Parathyroid adenoma (tissue), 2 donors: ENCODE measurements at regions not wholly inside any gene's neighbourhood (a gene's known extent, or its start where the extent isn't known, plus 50 kb on each side); places are given as distances from the start of the nearest gene placed in this dataset.
"Not testable (repeated sequence)": the region's sequence is repeated elsewhere in the genome, so short reads cannot be mapped to it uniquely, and the experiment has no call there.

Source experiments
- H2AFZ ChIP-seq: fragments of 300-600 bp; sonication (generic); one replicate; pipeline ENCODE4 v1.7.0; 2017; ENCODE audit warnings: antibody characterized with exemption, mild to moderate bottlenecking
- H3K27ac ChIP-seq: fragments of 300-600 bp; sonication (generic); one replicate; pipeline ENCODE4 v1.7.0; 2017
- H3K27me3 ChIP-seq: fragments of 300-600 bp; sonication (generic); one replicate; pipeline ENCODE4 v1.7.0; 2017; ENCODE audit warnings: low read length; ENCODE audit not compliant: control insufficient read depth, insufficient read depth
- H3K36me3 ChIP-seq: fragments of 300-600 bp; sonication (generic); one replicate; pipeline ENCODE4 v1.7.0; 2017; ENCODE audit warnings: low read length; ENCODE audit not compliant: control insufficient read depth, insufficient read depth
- H3K4me1 ChIP-seq: fragments of 300-600 bp; sonication (generic); one replicate; pipeline ENCODE4 v1.7.0; 2017; ENCODE audit warnings: control low read depth
- H3K4me2 ChIP-seq: fragments of 300-600 bp; sonication (generic); one replicate; pipeline ENCODE4 v1.7.0; 2017; ENCODE audit warnings: low read length
- H3K4me3 ChIP-seq: fragments of 300-600 bp; sonication (generic); one replicate; pipeline ENCODE4 v1.7.0; 2017; ENCODE audit warnings: low read depth, low read length
- H3K79me2 ChIP-seq: fragments of 300-600 bp; sonication (generic); one replicate; pipeline ENCODE4 v1.7.0; 2017; ENCODE audit warnings: control low read depth
- H3K9ac ChIP-seq: fragments of 300-600 bp; sonication (generic); one replicate; pipeline ENCODE4 v1.7.0; 2017; ENCODE audit warnings: mild to moderate bottlenecking
- H3K9me3 ChIP-seq: fragments of 300-600 bp; sonication (generic); one replicate; pipeline ENCODE4 v1.7.0; 2017; ENCODE audit warnings: low read length; ENCODE audit not compliant: control insufficient read depth
- TF ChIP-seq, protein P1 (sequence below): fragments of 300-600 bp; sonication (generic); IDR thresholded peaks from one replicate; pipeline ENCODE4 v1.7.0; 2017; ENCODE audit warnings: antibody characterized with exemption, mild to moderate bottlenecking
- donor health status: primary hyperparathyroidism.

DNA sequence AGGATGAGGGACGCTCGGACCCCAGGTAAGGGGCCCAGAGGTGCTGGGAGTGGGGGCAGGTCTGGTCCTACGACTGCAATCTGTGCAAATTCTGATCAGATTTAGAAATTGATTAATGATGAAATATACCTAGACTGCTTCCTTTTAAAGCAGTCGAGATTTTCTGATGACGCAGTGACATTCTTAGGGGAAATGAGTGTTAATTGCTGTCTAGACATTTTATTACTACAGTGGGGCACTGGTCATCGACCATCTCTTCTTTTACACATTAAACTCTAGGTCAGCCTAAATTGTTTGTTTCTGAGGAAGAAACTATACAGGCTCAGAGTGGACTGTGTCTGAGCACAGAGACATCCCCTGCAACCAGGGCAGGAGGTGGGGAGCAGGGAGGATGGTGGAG, 154.4 kb upstream of the SALL3 start:
- H2AFZ ChIP-seq = no peak overlapping the region
- H3K9ac ChIP-seq = no peak overlapping the region

DNA sequence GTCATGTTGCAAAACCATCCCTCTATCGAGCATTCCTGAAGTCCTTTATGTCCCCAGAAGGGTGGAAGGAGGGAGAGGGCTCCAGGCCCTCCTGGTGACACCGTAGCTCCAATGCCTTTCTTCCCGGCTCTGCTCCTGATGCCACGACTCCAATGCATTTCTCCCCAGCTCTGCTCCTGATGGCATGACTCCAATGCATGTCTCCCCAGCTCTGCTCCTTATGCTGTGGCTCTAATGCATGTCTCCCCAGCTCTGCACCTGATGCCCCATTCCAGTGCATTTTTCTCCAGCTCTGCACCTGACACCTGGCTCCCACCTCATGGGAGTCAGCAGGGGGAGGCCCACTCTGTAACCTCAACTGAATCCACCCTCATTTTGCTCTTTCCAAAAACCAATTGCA, 153.0 kb upstream of the SALL3 start:
- TF ChIP-seq, protein P1, sequence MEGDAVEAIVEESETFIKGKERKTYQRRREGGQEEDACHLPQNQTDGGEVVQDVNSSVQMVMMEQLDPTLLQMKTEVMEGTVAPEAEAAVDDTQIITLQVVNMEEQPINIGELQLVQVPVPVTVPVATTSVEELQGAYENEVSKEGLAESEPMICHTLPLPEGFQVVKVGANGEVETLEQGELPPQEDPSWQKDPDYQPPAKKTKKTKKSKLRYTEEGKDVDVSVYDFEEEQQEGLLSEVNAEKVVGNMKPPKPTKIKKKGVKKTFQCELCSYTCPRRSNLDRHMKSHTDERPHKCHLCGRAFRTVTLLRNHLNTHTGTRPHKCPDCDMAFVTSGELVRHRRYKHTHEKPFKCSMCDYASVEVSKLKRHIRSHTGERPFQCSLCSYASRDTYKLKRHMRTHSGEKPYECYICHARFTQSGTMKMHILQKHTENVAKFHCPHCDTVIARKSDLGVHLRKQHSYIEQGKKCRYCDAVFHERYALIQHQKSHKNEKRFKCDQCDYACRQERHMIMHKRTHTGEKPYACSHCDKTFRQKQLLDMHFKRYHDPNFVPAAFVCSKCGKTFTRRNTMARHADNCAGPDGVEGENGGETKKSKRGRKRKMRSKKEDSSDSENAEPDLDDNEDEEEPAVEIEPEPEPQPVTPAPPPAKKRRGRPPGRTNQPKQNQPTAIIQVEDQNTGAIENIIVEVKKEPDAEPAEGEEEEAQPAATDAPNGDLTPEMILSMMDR = no peak
- Histone ChIP-seq H3K27me3 (no peaks in the 10 kb centered on the region), H3K4me1 (no peaks in the 10 kb centered on the region), H3K4me3 (no peak overlapping the region), H3K4me2 (no peak overlapping the region), H3K9me3 (no peaks in the 10 kb centered on the region), H3K9ac (no peak overlapping the region), H3K36me3 (no peaks in the 10 kb centered on the region), H3K79me2 (no peaks in the 10 kb centered on the region), H3K27ac (no peak overlapping the region), H2AFZ (no peak overlapping the region)

More for the DNA sequence above, 154.4 kb upstream of the SALL3 start:
- H3K4me2 ChIP-seq = no peak overlapping the region
- no peaks in the 10 kb centered on the region for H3K36me3 ChIP-seq
- no peak overlapping the region for H3K4me3 ChIP-seq
- no peaks in the 10 kb centered on the region for H3K9me3 ChIP-seq
- no peak overlapping the region for H3K27ac ChIP-seq
- no peaks in the 10 kb centered on the region for H3K4me1 ChIP-seq
- no peaks in the 10 kb centered on the region for H3K27me3 ChIP-seq
- H3K79me2 ChIP-seq = no peaks in the 10 kb centered on the region
- TF ChIP-seq, protein P1 = no peak

DNA sequence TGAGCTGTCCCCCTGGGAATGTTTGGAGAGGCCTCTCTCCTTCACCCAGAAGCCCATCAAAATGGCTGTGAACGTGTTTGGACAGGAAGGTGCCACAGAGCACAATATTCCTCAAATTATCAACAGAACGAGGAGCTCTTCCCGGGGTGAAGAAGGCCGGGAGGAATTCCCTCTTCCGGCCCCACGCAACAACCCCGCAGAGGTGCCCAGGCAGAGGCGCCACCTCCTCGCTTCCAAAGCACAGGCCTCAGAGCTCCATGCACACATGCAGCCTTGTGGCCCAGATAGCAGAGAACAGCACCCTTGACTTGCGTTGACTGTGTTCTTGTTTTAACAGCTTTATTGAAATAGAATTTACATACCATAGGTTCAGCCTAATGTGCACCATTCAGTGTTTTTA, 152.5 kb upstream of the SALL3 start:
- TF ChIP-seq, protein P1 = no peak
- H3K9ac ChIP-seq = no peak overlapping the region
- no peak overlapping the region for H3K4me3 ChIP-seq
- H3K9me3 ChIP-seq = no peaks in the 10 kb centered on the region
- no peaks in the 10 kb centered on the region for H3K4me1 ChIP-seq
- no peaks in the 10 kb centered on the region for H3K79me2 ChIP-seq
- no peak overlapping the region for H2AFZ ChIP-seq
- no peaks in the 10 kb centered on the region for H3K36me3 ChIP-seq
- H3K27ac ChIP-seq = no peak overlapping the region
- H3K27me3 ChIP-seq = no peaks in the 10 kb centered on the region
- H3K4me2 ChIP-seq = no peak overlapping the region

DNA sequence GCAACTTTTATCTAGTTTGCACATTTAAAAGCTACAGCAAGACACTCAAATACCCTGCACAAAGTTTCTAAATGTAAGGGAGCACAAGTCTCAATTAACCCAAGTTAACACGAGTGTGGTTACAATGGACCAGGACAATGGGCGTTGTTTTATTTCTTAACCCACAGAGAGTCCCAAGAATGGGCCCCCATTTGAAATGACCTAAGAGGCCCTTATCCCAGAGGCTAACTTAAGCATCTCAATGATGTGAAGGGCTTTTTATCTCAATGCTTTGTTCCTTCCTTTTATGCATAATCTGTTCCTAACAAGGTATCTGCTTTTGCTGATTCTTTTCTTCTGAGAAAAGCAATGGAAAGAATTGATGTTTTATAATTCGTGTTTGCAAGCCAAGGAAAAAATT, 151.5 kb upstream of the SALL3 start:
- no peak overlapping the region for H3K27ac ChIP-seq
- H3K9ac ChIP-seq = no peak overlapping the region
- H3K9me3 ChIP-seq = no peaks in the 10 kb centered on the region
- no peak overlapping the region for H2AFZ ChIP-seq
- no peak overlapping the region for H3K4me2 ChIP-seq
- no peaks in the 10 kb centered on the region for H3K27me3 ChIP-seq
- H3K4me3 ChIP-seq = no peak overlapping the region
- no peaks in the 10 kb centered on the region for H3K4me1 ChIP-seq
- no peaks in the 10 kb centered on the region for H3K79me2 ChIP-seq
- TF ChIP-seq, protein P1 = no peak
- no peaks in the 10 kb centered on the region for H3K36me3 ChIP-seq

DNA sequence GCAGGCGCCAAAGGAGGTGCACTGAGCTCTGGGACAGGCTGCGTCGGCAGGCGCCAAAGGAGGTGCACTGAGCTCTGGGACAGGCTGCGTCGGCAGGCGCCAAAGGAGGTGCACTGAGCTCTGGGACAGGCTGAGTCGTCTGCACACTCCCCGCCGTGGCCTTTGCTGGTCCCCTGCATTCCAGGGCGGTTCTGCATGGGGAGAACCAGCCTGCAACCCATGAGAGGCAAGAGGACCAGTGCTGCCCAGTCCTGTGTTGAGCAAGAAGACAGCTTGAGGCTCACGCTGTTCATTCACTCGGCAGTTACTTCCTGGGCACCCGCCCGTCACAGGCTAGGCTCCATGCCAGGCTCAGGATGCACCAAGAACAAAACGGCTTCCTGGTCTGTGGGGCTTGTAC, 150.6 kb upstream of the SALL3 start:
- H3K4me2 ChIP-seq, H3K27me3 ChIP-seq: not testable (repeated sequence)

More for the DNA sequence above, 150.6 kb upstream of the SALL3 start:
- not testable (repeated sequence) for H3K4me1 ChIP-seq, H3K36me3 ChIP-seq, H3K4me3 ChIP-seq, H3K27ac ChIP-seq, H3K9ac ChIP-seq, H3K9me3 ChIP-seq, H2AFZ ChIP-seq, H3K79me2 ChIP-seq
